CD4-positive, alpha-beta T cell treated with Interferon alpha-2 for 1 hour (primary cell): ENCODE measurements at regions not wholly inside any gene's neighbourhood (a gene's known extent, or its start where the extent isn't known, plus 50 kb on each side); places are given as distances from the start of the nearest gene placed in this dataset.

ENCODE experiments used
- DNase-seq, 2 donors: peaks; one replicate each; pipeline ENCODE4 v3.0.0-alpha.2; 2020 to 2022

DNA sequence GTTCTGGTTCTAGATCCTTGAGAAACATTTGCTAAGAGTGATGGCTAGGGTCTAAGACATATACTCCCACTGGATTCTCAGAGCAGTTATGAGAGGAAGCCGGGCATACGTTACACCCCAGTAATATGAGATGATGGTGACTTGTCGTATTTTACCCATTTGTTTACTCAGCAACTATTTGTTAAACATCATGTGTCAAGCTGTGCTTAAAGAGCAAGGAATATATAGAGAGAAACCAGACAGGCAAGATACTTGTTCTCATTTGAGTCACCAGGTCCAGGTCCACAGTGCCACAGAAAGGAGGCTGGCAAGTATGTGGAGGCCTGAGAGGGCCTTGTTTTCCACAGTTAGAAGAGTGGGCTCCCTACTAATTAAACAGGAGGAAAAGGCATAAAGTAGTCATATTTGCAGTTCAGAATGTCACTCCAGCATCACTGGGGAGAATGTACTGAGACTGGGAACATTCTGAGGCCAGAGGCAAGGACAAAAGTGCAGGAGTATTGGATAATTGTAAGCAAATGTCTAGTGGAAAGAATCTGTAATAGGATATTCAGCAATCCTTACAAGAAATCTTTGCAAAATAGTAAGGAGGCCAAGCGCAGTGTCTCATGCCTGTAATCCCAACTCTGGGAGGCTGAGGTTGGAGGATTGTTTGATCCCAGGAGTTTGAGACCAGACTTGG is 142.2 kb downstream of the IRS2 start:
- DNase-seq, result no peak

DNA sequence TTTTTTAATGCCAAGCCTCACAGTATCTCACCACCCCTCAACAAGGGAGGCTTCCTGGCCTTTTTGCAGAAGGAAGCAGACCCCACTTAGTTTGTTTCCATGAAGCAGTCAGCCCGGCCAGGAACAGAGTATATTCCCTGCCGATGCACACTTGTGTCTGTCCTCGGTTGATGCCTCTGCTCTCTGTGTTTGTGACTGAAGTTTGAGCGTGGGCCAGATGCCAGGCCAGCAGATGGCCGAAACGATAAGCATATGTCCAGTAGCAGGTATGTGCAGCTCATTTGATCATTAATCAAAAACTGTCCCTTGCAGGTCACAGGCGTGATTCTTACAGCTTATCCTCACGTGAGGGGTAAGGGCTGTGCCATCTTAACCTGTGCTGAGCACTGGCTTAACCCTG is 144.0 kb downstream of the IRS2 start:
- DNase-seq, result no peak

DNA sequence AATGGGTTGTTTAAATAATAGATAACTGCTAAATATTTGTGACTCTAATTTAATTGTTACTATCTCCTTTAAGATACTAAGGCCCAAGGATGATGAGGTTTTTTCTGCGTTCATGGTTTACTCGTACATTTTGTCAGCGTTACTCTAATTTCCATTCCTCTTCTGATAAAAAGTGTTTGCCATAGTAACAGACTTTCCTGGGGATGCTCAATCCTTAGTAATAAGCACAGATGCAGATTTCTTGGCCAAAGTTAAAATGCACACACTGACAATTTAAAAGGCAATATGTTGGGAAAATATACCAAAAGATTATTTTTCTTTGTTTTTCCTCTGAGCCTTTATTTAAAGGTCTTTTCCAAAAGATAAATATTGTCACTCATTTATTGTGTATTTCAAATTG is 149.6 kb downstream of the IRS2 start:
- no peak for DNase-seq

DNA sequence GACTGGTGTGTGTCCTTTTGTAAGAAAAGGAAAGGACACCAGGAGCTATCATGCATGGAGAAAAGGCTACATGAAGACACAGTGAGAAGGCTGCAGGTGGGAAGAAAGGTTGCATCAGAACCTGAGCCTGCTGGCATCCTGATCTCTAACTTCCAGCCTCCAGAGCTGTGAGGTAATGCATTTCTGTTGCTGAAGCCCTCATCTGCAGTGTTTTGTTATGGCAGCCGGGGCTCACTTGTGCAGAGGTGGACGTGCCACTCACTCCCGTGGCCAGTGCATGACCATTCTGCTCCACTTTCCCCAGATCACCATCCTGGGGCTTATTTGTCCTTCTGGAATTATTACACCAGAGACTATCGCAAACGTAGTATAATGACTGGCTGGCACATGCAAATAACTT is 155.3 kb downstream of the IRS2 start:
- DNase-seq, result no peak

DNA sequence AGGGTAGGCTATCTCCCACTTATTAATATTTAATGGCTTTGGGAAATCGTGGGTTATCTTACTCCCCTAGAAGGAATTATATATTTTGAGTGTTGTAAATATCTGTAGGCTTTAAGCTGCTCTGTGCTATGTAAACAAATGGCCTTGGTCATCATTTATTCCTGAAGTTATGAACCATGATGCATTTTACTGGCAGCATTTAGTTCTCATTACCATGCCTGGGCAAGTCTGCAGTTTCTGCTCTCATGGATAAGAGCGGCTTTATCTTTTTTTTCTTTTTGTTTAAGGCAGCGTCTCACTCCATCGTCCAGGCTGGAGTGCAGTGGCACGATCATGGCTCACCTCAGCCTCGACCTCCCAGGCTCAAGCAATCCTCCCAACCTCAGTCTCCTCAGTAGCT is 156.1 kb downstream of the IRS2 start:
- DNase-seq, result no peak

DNA sequence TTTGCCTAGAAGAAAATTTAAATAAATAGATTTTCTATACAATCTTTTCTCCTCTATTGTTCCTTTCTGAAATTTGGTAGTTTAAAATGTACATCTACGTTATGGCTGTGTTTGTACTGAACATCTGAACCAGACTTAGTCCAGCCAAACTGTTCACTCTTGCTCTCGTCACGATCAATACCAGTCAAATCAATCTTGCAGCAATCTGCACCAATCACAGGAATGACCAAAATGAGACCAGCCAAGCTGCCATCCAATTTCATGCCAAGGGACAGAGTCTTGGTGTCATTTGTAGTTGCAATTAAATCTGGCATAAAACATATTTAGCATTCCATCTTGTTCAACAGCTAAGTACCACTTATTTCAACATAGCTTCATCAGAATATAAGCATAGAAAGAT is 156.6 kb downstream of the IRS2 start:
- DNase-seq, result no peak

DNA sequence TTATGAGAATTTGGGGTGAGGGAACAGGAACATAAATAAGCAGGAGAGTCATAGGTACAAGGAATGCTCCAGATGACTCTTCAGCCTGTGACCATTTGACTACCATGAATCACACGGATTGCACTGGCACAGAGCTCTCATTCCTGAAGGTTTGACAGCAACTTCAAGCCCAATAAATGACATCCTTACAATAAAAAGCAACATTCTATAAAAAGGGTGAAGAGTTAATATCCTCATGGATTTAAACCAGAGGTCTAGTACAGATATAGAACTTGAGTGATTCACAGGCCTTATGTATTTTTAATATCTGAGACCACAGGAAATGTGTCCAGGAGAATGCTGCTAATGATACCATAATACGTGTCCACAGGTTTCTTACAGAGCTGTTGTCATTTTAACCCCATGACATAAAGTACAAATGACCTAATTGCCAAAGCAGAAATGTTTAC is 158.1 kb downstream of the IRS2 start:
- no peak for DNase-seq

DNA sequence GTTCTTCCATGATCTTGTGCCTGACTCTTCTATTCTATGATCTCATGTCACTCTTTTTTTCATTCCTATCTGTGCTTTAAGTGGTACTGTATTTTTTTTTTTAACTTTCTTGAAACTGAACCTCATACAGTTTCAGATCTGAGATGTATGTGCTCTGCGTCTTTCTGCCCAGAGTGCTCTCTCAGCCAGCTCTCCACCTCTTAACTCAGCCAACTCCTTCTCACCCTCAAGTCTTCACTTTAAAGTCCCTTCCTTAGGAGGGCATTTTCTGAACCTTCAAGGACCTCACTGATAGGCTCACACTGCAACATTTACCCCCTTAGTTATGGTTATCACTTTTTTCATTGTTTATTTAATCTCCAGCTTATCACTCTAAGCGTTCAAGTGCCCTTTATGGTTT is 158.7 kb downstream of the IRS2 start:
- no peak for DNase-seq

DNA sequence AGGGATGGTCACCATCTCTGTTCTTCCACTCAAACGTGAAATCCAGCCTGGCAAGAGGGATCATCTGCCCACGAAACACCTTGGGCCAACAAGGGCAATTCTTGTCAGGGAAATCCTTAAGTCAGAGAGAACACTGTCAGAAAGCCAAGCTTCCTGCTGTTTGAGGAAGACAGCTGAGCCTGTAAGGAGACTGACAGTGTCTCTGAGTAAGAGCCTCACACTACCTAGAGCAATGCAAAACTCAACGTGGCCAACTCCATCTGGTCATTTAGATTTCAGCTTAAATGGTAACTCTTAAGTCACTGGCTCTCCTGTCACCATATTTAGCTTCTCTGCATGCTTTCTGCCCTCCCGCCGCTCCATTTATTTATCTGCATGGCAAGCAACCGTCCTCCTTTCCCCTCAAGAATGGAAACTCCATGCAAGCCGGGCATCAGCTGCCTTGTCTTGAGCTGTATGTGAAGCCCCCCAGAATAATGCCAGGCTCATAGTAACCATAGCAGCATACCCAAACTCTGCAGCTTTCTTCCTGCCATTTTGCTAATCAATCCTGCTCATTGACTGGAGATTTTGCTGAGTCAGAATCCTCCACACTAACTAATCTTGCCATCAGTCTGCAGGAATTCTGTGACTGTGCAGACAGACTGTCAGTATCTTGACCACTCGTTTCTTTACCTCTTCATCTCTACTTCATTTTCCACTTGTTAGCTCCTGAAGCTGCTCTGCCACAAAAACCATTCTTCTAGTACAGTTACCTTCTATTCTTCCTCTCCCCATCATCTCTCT is 159.8 kb downstream of the IRS2 start:
- no peak for DNase-seq

DNA sequence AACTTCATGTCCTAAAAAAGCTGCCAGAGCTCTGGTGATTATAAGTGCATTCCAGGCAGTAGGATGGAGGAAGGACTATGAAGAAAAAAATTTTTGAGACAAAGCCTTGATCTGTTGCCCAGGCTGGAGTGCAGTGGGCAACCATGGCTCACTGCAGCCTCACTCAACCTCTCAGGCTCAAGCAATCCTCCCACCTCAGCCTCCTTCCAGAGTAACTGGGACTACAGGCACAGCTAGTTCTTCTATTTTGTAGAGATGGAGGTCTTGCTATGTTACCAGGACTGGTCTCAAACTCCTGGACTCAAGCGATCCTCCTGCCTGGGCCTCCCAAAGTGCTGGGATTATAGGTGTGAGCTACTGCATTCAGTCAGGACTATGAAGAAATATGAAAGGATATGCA is 161.2 kb downstream of the IRS2 start:
- no peak for DNase-seq

DNA sequence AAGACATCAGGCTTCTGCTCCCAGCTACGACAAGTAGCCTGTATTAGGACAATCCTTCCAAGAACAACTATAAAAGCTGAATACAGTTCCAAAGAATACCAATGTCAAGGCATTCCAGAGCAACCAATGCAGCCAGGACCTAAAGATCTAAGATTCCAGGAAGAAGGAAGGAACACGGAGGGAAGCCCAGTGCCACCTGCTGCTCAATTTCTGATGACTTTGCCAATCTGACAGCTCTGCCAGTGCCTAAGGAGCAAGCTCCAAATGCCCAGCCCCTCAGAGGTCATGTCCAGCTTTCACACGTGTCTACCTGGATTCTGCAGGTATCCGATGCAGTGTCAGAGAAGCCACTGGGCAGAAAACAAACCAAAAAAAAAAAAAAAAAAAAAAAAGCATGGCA is 164.4 kb downstream of the IRS2 start:
- DNase-seq, result no peak

DNA sequence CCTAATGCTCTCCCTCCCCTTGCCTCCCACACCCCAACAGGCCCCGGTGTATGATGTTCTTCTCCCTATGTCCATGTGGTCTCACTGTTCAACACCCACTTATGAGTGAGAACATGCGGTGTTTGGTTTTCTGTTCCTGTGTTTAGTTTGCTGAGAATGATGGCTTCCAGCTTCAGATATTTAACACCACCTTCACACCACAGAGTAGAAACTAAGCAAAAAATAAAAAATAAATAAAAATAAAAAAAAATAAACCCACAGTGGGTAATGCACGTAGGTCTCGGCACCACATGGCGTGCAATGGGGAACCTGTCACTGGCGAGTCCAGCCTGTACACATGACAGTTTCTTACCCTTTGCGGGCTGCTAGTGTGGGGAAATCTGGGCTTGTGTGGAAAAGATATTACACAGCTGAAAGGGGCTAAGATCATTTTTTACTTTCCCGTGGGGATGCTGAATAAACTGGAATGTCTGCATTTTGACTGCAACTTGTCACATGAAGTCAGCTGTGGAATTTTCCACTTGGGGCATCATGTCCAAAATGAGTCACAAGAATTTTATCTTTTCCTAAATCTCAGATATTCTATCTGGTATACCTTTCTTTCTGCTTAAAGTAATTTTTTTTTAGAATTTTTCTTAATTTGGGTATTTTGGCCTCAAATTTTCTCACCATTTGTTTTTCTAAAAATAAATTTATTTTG is 170.5 kb downstream of the IRS2 start:
- DNase-seq, result no peak

DNA sequence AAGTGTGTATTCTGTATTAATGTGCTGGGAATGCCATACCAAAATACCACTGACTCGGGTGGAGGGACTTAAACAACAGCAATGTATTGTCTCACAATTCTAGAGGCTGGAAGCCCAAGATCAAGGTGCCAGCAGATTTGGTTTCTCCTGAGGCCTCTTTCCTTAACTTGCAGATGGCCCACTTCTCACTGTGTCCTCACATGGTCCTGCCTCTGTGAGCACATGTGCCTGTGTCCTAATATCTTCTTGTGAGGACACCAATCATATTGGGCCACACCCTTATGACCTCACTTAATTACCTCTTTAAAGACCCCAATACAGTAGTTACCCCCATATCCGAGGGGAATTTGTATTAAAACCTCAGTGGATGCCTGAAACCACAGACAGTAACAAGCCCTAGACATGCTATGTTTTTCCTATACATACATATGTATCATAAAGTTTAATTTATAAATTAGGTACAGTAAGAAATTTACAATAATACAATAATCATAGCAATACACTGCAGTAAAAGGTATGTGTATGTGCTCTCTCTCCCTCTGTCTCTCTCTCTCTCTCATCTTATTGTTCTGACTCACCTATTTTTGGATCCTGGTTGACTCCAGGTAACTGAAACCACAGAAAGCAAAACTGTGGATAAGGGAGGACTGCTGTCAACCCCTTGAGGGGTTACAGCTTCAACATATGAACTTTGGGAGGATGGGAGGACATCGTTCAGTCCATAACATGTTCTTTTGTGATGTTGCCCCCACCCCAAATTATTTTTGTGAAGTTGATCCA is 174.3 kb downstream of the IRS2 start:
- DNase-seq, result no peak

DNA sequence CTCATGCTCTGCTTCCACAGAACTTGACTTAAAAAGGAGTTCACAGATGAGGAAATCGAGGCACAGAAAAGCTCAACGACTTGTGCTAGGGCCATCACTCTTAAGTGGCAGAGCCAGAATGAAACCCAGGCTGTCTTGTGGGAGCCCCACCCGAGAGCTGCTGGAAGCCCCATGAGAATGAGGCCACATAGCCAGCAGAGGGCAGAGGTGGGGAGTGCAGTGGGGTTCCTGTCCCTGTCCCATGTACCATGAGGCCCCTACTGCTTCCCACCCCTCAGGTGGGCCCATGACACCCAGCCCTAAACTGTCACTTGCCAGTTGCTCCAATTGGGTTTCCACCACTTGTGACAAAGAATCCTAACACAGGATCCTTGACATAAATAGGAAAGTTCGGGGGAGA is 175.9 kb downstream of the IRS2 start:
- DNase-seq, result peak; percentile 33 to 40

DNA sequence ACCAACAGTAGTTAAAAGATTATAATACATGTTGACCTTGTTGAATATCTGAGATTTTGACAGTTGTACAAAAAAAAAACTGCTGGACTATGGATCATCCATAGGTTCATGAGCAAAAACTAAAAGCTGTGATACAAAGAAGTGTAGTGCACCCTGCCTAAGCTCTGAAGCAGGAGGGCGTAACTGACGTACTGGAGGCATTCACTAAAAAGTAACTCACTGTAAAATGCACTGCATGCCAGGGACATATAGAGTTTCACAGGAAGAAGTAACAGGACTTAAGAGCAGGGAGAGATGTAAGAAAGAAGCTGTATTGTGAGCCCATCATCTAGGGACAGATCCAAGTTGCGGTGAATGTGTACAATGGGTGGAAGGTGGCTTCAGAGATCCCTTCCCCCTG is 177.9 kb downstream of the IRS2 start:
- DNase-seq, result no peak

DNA sequence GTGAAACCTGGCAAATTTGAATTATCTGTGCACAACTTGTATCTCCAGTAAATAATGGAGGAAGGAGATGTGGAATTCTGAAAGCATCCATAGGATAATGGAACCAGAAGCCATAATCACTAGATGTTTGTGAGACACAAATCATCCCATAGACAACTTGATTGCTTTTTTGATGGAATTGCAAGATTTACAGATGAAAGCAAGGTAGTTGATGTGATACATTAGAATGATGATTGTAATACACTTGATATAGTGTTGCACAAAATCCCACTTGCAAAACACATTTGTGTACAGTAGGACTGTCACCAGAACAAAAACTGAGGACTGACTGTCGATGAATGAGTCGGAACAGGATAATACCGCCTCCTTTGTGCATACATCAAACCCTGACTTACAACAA is 178.3 kb downstream of the IRS2 start:
- DNase-seq, result no peak

DNA sequence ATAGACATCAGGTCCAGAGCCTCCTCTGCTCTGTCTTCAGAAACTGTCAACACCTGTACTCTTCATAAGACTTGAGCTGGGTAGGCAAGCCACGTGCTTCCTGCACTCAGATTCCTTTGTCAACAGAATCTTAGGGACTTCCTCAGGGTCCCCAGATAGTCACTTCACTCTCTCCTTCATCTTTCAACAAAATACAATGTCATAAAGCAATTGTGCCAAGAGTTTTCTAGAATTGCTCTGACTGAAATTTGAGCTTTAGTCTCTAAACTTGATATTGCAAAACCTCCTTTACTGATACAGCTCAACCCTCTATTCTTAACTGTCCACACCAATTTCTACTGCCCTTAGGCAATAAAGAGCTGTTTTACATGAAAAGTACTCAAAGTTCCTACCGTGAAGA is 179.9 kb downstream of the IRS2 start:
- no peak for DNase-seq

DNA sequence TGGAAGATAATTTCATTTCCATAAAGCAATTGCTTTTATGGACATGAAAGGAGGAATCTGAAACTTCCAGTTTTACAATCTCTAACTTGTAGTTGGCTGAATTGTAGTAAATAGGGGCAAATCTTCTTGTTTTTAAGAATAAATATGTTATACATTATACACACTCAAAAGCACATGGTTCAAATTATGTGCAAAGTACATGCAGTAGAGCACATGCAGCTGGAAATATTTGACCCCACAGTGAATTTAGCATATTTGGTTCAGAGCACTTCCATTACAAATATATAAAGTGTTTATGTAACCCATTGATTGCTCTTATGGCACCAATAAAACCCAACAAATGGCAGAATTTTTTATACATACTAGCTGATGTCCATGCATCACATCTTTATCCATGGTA is 180.5 kb downstream of the IRS2 start:
- DNase-seq, result no peak

DNA sequence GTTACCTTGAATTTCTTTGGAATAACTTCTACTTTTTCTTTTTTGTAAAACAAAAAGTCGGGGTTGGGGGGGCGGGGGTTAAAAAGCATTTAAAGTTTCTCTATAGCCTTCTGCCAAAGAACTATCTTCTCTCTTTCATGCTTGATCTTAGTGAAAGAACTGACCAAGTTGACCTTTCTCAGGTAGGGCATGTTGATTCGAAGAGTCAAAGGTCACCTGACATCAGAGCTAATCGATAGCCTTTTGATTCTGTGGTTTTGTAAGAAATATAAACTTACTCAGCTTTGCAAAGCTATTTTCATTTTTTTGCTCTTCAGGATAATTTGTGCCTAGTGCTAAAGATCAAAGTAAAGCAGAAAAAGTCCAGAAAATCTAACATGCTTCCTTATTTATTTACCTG is 181.5 kb downstream of the IRS2 start:
- DNase-seq, result no peak

DNA sequence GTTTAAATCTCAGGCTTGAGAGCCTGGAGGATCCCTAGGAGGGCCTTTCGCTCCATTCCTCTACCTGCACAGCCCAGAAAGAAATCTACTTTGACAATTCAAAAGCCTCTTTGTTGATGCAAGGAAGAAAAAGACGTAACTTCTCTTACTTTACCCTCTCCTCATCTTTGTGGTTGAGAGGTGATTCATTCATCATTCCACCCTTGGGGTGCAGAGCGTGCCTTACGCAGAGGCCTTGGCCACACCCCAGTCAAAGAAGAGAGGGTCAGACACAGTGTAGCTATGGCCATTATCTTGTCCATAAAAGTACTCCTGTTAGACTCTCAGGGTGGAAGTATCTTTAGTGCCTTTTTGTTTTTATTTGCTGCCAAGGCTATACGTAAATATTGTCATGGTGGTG is 184.0 kb downstream of the IRS2 start:
- DNase-seq, result no peak

DNA sequence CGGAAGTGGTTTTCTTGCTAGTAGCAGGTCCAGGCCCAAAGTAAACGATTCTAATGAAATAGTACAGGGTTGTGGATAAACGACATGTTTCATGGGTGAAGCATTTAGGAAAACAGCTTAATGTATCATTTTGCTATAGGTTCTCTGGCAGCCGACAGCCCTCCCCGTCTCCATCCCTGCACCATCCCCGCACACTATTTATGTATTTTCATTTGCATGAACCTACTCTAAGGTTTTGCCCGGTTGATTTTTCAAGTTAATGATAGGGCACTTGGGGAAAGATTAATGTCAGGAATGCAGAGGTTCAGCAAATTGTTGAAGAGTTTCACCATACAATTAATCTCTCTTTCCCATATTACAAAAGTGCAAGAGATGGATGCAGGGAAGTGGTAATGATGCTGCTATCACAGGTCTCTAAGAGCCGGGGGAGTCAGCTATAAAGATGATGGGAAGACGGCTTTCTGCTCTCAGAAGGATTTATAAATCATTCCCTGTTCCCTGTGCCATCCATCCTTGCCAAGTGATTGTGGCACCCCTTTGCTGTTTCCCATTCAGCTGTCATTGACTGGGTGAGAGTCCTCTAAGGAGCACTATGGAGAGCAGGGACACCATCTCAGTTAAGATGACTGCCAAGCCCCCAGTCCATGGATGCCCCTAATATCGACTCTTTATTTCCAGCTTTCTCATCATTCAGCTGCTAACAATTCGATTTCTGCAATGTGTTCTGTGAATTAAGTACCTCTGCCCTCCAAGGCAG is 186.3 kb downstream of the IRS2 start:
- no peak for DNase-seq

DNA sequence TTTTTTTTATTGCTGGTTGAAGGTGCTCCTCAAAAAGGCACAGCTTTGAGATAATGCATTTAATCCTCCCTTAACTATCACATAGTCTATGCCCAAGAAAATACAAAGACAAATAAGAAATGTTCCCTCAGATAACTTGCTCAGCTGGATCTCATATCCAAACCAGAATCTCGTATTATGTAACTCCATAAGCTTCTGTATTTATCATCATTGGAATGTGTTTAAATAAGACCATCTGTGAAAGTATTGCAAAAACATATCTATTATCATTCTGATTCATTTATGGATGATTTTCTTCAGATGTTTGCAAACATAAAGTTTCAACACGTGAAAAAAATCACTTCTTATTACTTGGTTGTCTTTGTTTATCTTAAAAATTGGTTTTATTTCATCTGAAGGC is 190.9 kb downstream of the IRS2 start:
- DNase-seq, result no peak

DNA sequence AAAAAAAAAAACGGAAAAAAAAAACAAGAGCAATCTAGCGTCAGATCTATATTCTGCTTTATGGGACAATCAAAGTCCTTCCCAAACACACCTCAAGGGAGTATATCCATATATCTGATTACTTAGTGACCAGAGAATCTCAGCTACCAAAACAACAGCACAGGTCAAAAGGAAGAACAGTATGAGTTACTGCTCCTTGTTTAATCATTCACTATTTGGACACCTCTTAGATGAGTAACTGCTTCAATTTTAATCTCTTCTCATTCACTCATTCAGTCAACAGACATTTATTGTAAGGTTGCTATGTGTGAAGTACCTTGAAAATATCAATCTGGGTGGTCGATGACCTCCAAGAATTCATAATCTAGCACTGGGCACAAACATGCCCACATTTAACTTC is 193.2 kb downstream of the IRS2 start:
- no peak for DNase-seq
